ENCODE measurements at regions not wholly inside any gene's neighbourhood (a gene's known extent, or its start where the extent isn't known, plus 50 kb on each side); places are given as distances from the start of the nearest gene placed in this dataset.

DNA sequence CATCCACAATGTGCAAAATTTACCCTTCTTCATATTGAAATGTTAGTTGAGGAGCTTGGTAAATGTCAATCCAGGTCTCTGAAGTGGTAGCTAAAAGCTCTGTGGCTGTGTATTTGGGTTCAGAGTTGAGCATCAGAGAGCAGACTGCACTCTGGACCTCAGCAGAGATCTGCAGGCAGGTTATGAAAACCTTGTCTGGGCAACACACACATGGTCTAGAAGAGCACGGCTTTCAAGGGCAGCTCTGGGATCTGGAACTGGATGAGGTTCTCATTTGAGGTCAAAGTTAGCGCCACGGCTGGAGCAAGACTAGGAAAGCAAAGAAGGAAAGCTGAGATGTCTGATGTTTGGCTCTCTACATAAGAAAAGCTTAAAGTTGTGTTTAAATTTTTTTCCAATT lies 243.0 kb downstream of the SH3BP4 start:
- WGBS (ENCODE audit: missing lambda C conversion rate) = 69% methylated on average over 3 of the region's 3 CpGs
- POLR2A ChIA-PET = no interaction called here
- Histone ChIP-seq H3K9me3 (no peaks in the 10 kb centered on the region), H3K4me3 (no peak overlapping the region), H3K4me1 (no peaks in the 10 kb centered on the region), H3K27ac (no peak overlapping the region), H3K4me2 (no peak overlapping the region)
- TF ChIP-seq, protein P1, sequence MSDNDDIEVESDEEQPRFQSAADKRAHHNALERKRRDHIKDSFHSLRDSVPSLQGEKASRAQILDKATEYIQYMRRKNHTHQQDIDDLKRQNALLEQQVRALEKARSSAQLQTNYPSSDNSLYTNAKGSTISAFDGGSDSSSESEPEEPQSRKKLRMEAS (IDR thresholded peaks at IDR 0.05) = no peak
- TF ChIP-seq, protein P2, sequence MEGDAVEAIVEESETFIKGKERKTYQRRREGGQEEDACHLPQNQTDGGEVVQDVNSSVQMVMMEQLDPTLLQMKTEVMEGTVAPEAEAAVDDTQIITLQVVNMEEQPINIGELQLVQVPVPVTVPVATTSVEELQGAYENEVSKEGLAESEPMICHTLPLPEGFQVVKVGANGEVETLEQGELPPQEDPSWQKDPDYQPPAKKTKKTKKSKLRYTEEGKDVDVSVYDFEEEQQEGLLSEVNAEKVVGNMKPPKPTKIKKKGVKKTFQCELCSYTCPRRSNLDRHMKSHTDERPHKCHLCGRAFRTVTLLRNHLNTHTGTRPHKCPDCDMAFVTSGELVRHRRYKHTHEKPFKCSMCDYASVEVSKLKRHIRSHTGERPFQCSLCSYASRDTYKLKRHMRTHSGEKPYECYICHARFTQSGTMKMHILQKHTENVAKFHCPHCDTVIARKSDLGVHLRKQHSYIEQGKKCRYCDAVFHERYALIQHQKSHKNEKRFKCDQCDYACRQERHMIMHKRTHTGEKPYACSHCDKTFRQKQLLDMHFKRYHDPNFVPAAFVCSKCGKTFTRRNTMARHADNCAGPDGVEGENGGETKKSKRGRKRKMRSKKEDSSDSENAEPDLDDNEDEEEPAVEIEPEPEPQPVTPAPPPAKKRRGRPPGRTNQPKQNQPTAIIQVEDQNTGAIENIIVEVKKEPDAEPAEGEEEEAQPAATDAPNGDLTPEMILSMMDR (IDR thresholded peaks at IDR 0.05) = no peak
- no peak for TF ChIP-seq POLR2A (IDR thresholded peaks at IDR 0.05; ENCODE audit: low read length)
- TF ChIP-seq HOXA7 (CRISPR knock-in tag; IDR thresholded peaks at IDR 0.05) = no peak
- FAIRE-seq = no peak
- no peak for ATAC-seq
- DNase-seq (ENCODE audit: low read depth in 1 of 2, low spot score in 1 of 2) = no peak
- CTCF ChIA-PET = interaction anchor here (1.5 kb wide), 1 partner anchor 59 kb away, joined by 5 read pairs; no protein-coding TSS in a partner anchor

DNA sequence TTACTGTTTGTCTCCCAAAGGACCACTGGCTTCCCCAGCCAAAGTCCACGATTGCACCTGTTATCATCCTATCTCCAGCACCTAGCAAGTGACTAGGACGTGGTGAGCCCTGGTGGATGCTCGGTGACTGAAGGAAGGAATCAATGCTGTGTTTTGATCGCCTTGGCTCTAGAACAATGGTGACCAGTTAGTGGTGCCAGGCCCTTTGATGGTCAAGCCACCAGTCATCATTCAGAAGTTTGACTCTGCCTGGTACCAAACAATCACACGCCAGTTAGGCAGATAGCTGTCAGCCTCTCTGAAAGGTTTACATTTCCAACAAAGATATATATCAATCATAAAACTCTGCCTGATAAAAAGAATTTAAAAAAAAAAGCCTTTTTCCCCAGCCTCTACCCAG lies 244.1 kb downstream of the SH3BP4 start:
- no peak overlapping the region for H3K4me2 ChIP-seq
- ChIA-PET POLR2A (no interaction called here), CTCF (no interaction called here)
- no peaks in the 10 kb centered on the region for H3K4me1 ChIP-seq
- H3K27ac ChIP-seq = no peak overlapping the region
- TF ChIP-seq HOXB5 (CRISPR knock-in tag; IDR thresholded peaks at IDR 0.05) (no peak), TFCP2L1 (CRISPR knock-in tag; IDR thresholded peaks at IDR 0.05) (no peak)
- ATAC-seq (no peak), FAIRE-seq (no peak), DNase-seq (ENCODE audit: low read depth in 1 of 2, low spot score in 1 of 2) (no peak)
- H3K9me3 ChIP-seq = no peaks in the 10 kb centered on the region
- no peak overlapping the region for H3K4me3 ChIP-seq
- WGBS (ENCODE audit: missing lambda C conversion rate) = 77% methylated on average over 5 of the region's 5 CpGs

DNA sequence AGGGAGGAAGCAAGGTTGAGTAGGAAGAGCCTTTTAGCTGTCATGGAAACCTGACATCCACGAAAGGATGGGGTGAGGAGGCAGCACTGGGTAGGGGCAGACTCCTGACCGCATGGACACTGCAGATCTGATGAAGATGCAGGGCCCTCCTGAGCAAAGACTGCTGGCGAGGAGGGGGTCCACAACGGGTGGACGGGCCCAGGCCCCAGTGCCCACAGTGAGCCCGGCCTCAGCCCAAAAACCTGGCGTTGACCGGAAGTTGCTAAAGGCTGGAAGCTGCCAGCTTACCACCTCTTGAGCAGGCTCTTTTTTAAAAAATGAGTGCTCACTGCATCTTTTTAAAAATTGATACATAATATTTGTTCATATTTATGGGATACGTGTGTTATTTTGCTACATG lies 247.3 kb downstream of the SH3BP4 start:
- ATAC-seq (no peak), DNase-seq (ENCODE audit: low read depth in 1 of 2, low spot score in 1 of 2) (no peak), FAIRE-seq (no peak)
- ChIA-PET CTCF (interaction anchor here (1.0 kb wide), 1 partner anchor 9 kb away, joined by 3 read pairs; no protein-coding TSS in a partner anchor), POLR2A (no interaction called here)
- H3K4me2 ChIP-seq = no peak overlapping the region
- no peak overlapping the region for H3K27ac ChIP-seq
- no peaks in the 10 kb centered on the region for H3K4me1 ChIP-seq
- TF ChIP-seq HOXA7 (CRISPR knock-in tag; IDR thresholded peaks at IDR 0.05) (no peak), CHD2 (IDR thresholded peaks at IDR 0.05; ENCODE audit: low read length, partially characterized antibody) (no peak)
- TF ChIP-seq, protein P3, sequence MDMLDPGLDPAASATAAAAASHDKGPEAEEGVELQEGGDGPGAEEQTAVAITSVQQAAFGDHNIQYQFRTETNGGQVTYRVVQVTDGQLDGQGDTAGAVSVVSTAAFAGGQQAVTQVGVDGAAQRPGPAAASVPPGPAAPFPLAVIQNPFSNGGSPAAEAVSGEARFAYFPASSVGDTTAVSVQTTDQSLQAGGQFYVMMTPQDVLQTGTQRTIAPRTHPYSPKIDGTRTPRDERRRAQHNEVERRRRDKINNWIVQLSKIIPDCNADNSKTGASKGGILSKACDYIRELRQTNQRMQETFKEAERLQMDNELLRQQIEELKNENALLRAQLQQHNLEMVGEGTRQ (IDR thresholded peaks at IDR 0.05) = no peak
- H3K4me3 ChIP-seq = no peak overlapping the region
- 70% methylated on average over 9 of the region's 9 CpGs for WGBS (ENCODE audit: missing lambda C conversion rate)
- H3K9me3 ChIP-seq = no peaks in the 10 kb centered on the region

DNA sequence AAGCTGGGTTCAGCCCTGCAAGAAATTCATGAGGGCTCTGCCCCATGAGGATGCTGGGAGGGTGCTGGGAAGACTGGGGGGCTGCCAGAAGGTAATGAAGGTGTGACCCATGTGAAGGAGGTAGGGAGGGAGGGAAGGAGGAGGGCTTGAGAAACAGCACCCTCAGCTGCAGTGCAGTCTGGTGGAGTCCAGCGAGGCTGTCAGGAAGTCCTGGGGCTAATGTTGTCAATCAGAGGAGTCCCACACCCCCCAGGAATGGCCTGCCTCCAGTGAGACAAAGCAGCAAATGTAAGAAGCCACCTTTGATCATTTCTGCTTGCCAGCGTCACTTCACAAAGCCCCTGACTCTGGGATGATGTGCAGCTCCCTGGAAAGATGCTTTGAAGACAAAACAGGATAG lies 248.4 kb downstream of the SH3BP4 start:
- FAIRE-seq (no peak), ATAC-seq (no peak), DNase-seq (ENCODE audit: low read depth in 1 of 2, low spot score in 1 of 2) (no peak)
- ChIA-PET POLR2A (no interaction called here), CTCF (interaction anchor here (0.9 to 1.4 kb wide), 2 partner anchors 12 to 442 kb away, joined by 3 read pairs; no protein-coding TSS in a partner anchor)
- no peaks in the 10 kb centered on the region for H3K9me3 ChIP-seq
- WGBS (ENCODE audit: missing lambda C conversion rate) = 58% methylated on average over 2 of the region's 2 CpGs
- H3K4me2 ChIP-seq = no peak overlapping the region
- no peak overlapping the region for H3K4me3 ChIP-seq
- TF ChIP-seq TFCP2L1 (CRISPR knock-in tag; IDR thresholded peaks at IDR 0.05) = no peak
- no peak for TF ChIP-seq FOXS1 (CRISPR knock-in tag; IDR thresholded peaks at IDR 0.05)
- TF ChIP-seq, protein P4, sequence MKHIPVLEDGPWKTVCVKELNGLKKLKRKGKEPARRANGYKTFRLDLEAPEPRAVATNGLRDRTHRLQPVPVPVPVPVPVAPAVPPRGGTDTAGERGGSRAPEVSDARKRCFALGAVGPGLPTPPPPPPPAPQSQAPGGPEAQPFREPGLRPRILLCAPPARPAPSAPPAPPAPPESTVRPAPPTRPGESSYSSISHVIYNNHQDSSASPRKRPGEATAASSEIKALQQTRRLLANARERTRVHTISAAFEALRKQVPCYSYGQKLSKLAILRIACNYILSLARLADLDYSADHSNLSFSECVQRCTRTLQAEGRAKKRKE (CRISPR knock-in tag; IDR thresholded peaks at IDR 0.05; ENCODE audit: low read depth) = no peak
- TF ChIP-seq FOSB (CRISPR knock-in tag; IDR thresholded peaks at IDR 0.05) = no peak
- TF ChIP-seq FOSL2 (IDR thresholded peaks at IDR 0.05) = no peak
- TF ChIP-seq FOSL2 (CRISPR knock-in tag; IDR thresholded peaks at IDR 0.05) = no peak
- TF ChIP-seq SREBF2 (IDR thresholded peaks at IDR 0.05) = no peak
- no peak for TF ChIP-seq JUNB (IDR thresholded peaks at IDR 0.05)
- no peak for TF ChIP-seq MAZ (IDR thresholded peaks at IDR 0.05; ENCODE audit: borderline replicate concordance, low read depth, low read length)
- TF ChIP-seq GATA3 (IDR thresholded peaks at IDR 0.05; ENCODE audit: borderline replicate concordance) = no peak
- TF ChIP-seq, protein P3 (IDR thresholded peaks at IDR 0.05) = no peak
- TF ChIP-seq, protein P5, sequence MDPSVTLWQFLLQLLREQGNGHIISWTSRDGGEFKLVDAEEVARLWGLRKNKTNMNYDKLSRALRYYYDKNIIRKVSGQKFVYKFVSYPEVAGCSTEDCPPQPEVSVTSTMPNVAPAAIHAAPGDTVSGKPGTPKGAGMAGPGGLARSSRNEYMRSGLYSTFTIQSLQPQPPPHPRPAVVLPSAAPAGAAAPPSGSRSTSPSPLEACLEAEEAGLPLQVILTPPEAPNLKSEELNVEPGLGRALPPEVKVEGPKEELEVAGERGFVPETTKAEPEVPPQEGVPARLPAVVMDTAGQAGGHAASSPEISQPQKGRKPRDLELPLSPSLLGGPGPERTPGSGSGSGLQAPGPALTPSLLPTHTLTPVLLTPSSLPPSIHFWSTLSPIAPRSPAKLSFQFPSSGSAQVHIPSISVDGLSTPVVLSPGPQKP (IDR thresholded peaks at IDR 0.05; ENCODE audit: low read depth, low read length) = no peak
- no peak for TF ChIP-seq SMC3 (IDR thresholded peaks at IDR 0.05)
- TF ChIP-seq HDAC2 (IDR thresholded peaks at IDR 0.05) = no peak
- no peak overlapping the region; a peak in 1 of 6 replicates for H3K27ac ChIP-seq
- no peaks in the 10 kb centered on the region for H3K4me1 ChIP-seq
